ENCODE measurements at regions not wholly inside any gene's neighbourhood (a gene's known extent, or its start where the extent isn't known, plus 50 kb on each side); places are given as distances from the start of the nearest gene placed in this dataset.

DNA sequence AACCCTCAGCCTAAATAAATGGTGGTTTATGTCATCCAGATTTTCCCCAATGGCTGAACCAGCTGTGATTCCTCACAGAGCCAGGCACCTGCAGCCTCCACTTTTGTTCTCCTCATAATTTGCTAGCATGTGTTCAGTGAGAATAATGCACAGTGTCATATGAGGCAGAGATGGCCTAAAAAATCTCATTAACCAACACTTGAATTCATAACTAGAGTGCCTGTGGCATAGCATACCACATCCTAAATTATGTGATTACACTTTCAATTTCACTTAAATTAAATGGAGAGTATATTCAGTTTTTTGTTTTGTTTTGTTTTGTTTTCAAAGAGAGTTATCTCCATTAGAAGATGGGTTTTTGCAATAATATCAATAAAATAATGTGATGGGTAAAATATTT is 488.0 kb downstream of the CBLN2 start:
- no peak for DNase-seq

DNA sequence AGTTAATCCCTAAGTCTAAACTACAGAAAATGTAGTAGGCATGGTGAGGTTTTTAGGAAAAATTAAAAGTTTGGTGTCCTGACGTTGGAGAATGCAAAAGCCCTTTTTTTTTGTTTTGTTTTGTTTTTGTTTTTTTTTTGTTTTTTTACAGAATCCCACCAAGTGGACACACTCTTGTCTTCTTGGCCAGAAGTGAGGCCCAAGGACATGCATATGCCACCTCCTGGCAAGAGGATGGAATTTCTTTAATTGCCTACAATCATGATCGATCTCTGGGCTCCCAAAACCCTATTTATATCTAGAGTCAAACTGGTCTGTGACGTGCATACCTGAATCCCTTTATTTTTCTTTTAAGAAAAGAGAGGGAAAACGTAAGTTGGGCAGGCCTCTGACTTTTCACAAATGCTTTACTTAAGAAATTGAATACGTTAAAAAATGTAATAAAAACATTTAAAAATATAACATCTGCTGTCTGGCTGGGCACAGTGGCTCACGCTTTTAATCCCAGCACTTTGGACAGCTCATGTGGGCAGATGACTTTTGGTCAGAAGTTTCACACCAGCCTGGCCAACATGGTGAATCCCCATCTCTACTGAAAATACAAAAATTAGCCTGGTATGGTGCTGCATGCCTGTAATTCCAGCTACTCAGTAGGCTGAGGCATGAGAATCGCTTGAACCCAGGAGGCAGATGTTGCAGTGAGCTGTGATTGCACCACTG is 502.7 kb downstream of the CBLN2 start:
- DNase-seq, result no peak

DNA sequence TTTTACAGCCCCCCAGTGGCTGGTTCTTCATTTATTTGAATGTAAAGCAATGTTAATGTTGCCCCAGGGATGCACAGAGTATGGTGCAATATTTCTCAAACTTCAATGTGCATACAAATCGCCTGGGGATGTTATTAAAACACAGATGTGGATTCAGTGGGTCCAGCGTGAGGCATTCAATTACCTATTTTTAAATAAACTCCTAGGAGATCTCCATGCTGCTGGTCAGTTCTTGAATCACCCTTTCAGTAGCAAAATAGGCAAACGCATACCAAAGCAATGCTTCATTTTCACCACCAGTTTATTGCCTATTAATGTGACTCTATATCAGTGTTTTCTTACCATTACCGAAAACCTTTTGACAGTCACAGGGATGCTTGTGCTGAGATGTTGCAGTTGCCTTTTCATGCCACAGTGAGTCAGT is 530.7 kb downstream of the CBLN2 start:
- no peak for DNase-seq

DNA sequence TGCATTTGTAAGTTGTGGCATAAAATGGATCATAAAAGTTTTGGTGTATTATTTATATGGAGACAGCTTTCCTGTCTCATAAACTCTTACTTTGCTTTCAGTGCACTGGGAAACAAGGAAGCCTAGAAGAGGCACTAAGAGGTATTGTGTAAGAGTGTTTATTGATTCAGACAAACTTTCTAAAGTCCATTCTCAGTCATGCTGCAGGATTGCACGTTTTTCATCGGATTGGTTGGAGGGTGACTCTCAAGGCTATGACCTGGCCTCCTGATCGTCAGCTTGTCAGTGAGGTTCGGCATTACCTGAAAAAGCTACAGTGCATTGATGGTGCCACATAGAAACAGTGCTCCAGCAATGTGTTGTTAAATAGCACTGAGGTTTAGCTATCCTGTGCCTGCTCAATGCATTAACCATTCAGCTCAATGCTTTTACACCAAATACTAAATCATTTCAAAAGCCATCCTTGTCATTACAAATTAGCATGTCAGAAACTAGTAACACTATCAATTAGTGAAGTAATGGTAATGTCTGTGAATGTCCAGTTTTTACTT is 545.5 kb downstream of the CBLN2 start:
- DNase-seq, result no peak

DNA sequence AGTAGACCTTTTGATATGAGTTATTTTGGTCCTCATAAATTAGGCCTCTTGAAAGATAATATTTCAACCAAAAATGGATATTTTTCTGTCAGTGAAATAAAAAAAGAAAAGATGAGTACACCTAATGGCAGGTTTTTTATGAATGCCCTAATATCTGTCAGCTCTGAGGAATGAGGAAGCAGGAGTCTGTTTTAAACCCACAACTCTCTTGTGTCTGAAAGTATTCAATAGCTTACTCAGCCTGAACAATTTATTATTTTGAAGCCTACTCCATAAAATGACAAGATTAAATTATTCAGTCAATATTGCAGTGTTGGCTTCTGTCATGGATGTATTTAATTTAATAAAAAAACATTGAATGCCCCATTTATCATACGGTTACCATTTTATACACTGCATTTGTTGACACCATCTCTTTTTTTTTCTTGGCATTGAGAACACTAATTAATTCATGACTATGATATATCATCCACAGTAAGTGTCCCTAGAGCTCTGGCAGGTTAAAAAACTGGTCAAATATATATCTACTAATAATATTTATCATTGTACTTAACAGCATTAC is 548.2 kb downstream of the CBLN2 start:
- DNase-seq, result no peak

DNA sequence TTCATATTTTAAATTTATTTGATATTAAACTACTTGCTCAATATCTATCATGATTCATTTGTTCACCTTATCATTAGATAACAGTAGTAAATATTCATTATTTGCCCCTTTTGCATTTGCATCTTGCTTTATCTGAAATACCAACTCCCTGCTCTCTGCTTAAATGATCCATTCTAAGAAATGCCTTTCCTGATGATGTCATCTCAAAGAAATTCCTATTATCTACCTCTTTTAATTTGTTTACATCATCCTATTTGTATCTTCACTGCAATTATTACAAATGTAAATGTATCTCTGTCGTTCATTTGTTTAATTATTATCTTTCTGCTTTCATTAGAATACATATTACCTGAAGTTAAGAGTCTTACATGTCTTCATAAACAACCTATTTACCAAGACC is 549.9 kb downstream of the CBLN2 start:
- DNase-seq, result no peak

DNA sequence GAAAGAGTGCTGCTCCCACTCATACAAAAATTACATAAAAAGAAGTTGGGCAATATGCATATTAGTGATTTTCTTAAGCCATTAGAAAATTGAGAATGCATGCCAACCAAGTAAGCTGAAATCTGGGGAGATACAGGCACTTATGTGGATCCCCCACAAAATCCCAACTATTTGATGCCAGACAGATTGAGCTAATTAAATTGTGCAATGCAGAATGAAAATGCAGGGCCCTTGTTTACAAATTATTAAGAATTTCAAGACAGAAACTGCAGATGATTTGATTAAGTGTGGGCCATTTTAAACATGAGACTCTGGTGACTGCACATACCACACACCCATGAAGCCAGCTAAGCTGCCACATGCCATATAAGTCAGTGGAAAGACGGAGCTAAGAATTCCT is 554.5 kb downstream of the CBLN2 start:
- no peak for DNase-seq

DNA sequence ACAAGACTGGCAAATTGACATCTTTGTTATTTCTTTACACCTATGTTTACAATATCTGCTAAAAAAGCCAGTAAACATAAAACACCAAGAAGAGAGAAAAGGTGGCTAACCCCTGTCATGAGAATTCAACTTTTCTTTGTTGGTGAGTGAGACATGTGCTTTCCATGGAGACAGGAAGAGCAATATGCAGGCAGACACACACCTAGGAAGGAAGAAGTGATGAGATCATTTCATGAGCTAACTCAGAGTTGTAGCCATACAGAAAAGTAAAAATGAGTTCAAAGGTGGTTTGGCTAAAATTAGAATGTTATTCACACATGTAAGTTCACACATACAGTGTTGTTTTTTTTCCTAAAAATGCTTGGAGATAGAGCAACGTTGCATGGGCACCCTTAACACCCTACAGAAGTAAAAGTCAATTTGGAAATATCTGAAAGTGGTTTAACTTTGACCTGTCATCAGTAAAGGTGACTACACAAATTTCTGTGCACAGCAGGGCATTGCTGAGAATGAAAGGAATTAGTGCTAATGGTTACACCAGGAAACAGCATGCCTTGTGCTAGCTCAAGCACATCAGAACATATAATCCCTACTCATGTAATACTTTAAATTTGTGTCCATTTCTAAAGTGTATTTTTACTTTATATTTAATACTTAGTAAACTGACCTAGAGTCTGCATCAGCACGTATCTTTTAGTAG is 557.6 kb downstream of the CBLN2 start:
- DNase-seq, result no peak

DNA sequence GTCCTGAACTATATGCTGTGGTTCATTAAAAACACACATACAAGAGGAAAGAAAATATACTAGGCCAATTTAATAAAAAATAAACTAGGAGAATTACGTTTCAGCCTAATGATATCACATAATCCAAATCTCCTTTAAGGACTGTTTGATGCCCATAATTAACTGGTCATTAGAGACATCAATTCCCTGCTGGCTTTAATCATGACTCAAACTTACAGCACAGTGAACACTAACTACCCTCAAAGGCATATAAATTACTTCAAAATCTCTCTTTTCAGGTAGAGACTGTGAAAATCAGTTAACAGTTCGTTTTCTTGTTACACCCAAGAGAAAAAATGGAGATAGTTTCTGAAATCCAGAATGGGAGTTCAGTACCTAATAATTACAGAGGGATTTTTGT is 567.4 kb downstream of the CBLN2 start:
- no peak for DNase-seq

DNA sequence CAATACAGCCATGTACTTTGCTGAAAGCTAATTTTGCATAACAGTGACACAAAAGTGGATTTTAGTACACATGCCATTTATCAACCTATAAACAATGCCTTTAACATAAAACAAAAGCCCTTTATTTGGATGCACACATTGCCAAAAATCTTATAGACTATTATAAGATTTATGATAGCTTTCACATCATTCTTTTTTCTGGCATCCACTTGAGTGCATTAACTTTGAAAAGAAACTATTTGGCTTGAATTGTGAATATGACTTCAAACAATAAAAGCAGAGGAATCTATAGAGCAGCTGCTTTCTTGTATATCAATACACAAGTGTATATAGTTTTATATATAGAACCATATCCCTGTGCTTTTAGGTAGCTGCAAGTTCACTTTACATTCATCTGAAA is 577.4 kb downstream of the CBLN2 start:
- DNase-seq, result no peak

DNA sequence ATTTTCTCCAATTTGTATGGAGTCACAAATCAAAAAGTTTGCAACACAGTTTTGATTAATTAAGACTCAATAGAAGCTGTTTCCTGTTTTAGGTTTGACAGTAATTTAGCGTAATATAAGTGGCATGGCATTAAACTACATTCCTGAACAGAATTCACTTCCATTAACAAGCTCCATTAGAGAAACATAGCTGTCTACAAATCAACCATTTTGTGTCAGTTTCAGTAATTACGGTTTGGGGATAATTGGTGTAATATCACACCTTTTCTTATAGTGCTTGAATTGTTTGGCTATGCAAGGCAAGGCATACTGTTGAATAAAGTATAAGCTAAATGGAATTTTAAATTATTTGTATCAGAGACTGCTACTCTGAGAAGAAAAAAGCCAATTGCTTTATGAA is 585.5 kb downstream of the CBLN2 start:
- DNase-seq, result no peak

DNA sequence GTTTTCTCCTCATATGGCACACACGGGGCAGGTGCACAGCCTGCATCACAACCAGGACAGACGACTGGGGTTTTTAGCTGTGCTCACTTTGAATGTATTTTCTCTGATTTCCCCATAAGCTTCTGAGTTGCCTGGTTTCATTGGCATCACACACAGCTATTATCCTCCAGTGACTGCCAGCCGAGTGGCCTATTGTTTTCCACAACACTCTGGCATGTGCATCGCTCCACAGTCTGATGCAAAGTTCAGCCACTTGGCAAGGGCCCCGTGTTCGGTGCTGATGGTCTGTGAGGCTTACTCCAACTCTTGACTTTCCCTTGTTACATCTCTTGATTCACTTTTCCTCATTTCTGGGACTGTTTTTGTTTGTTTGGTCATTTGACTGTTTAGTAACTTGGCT is 593.1 kb downstream of the CBLN2 start:
- DNase-seq, result no peak

DNA sequence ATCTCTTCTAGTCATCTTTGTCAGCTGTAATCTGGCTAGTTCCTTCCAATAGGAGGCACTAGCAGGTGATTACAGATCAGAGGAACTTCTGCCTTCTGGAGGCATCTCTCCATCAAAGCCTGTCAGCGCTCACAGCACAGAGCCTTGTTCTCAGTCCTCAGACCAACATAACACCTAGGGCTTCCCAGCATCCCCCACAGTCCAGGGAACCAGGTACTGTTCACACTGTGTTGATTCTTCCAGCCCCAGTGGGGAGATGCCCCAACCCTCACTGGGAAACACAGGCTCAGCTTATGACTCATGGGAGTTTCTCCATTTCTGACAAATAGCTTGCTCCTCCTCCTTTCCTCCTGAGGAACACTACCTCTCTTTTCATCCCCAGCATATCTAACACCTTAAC is 601.7 kb downstream of the CBLN2 start:
- DNase-seq, result no peak

DNA sequence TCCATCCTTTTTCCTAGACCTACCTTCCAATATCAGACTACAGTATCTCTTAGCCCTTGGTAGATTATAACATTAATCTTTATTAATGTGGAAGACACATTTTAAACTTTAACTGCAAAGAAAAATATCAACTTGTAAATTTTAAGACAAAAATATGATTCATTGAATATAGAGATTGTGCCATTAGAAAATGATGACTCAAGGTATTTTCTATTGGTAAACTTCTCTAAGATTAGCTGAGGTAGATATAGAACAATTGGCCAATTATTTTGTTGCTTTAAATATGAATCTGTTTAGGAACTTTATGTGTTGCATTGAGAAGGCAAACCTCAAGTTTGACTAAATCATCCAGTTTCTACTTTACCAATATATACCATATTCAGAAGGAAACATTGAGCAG is 604.7 kb downstream of the CBLN2 start:
- no peak for DNase-seq

DNA sequence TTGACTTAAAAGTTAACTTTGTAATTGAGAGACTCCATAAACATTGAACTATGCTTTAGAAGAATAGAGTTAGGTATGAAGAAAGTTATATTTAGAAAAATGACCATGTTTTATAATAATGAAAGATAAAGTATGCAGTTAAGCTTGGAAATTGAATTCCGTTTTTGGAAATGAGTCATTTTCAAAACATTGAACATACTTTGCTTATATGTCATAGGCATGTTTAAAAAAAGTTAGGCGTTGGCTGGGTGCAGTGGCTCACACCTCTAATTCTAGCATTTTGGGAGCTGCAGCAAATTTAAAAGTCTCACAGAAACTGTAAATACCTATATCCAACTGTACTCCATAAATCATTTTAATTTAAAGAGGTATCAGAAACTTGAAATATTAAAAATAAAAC is 607.4 kb downstream of the CBLN2 start:
- DNase-seq, result no peak

DNA sequence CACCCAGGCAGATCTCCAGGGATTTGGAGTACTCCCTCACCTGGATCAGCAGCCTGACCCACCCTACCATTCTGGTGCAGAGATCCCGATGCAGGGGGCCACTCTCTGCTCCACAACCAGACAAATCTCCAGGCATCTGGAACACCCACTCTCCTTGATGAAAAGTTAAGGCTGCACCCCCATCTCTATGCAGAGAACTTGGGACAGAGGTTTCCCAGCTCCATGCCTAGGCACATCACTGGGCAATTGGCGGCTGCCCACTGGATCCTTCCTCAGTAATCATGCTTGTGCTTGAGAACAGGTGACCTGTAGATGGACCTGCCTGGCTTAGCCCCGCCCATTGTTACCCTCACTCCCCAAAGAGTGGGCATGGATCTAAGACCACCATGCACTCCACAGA is 624.9 kb downstream of the CBLN2 start:
- no peak for DNase-seq

DNA sequence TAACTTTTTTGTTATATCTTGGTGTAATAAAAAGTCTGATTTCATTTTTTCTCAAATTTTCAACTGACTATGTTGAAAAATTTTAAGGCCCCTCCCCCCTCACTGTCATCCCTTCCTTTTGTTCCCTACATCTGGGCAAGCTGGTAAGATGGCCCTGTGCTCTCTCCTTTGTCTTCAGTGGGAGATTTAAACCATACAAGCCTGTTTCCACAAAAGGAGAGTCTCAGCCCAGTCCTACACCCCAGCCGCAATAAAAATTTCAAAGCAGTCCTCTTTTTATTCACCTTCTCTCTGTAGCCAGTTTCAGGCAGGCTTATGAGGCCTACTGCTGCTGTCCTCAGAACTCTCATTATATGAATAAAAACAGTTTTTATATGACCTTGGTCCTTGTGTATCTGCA is 630.5 kb downstream of the CBLN2 start:
- DNase-seq, result no peak

DNA sequence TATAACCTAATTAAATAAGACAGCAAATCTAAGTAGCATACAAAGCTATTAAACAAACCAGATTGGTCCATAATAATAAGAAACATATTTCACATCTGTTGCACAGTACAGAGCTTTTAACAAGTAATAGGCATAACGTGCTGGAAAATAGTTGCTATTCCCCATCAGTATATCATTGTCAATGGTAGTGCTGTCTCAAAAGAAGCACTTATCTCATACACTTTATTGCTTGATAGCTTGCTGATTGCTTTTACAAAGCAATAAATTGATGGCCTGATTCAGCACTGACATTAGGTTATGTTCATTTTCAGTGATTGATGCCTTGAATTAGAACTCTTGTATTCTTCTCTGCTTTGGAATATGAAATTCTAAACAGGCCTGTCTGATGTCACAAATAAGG is 641.7 kb downstream of the CBLN2 start:
- DNase-seq, result no peak

DNA sequence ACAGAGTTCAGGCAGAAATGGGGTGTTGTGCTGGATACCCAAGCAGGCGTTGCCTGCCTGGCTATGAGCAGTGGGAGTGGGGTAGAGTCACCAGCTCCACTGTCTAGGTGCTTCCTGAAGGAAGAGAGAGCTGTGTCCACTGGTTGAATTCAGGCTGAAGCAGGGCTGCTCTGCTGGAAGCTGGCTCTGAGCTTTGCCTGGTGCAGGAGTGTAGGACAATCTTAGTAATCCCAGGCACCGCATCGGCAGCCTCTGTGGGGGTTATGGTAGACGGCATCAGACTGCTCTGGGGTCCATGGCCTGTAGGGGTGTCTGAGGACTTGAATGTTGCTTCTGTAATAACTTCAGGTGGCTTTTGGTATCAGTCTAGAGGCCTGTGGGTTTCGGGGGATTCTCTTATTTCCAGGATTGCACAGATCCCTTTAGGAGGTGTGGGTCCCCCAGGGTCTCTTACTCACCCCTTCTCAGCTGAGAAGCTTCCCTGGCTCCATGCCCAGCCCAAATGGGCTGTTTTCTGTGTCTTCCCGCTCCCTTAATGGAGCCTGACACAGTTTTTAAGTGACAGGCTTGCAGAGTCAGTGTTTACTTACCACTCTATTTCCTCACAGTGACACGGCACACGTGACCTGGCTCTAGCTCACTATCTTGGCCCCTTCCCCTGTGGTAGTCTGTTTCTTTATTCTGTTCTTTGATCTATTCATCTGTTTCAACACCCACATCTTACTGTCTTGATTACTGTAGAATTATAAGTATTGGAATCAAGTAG is 644.3 kb downstream of the CBLN2 start:
- no peak for DNase-seq

DNA sequence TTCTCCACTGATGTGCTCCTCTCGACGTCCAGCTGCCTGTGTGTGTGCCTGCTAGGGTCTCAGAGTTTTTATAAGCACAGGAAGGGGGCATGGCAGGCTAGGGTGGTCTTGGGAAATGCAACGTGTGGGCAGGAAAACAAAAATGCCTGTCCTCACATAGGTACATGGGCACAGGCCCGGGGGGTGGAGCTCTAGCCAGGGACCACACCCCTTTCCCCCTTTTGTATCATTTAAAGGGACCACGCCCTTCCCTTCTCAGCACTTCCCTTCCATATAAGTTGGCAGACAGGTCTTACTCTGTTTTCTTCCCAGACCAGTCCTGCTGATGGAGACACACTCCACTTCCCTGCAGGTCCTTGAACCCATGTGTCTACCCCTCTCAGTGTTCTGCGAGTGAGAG is 645.0 kb downstream of the CBLN2 start:
- no peak for DNase-seq

DNA sequence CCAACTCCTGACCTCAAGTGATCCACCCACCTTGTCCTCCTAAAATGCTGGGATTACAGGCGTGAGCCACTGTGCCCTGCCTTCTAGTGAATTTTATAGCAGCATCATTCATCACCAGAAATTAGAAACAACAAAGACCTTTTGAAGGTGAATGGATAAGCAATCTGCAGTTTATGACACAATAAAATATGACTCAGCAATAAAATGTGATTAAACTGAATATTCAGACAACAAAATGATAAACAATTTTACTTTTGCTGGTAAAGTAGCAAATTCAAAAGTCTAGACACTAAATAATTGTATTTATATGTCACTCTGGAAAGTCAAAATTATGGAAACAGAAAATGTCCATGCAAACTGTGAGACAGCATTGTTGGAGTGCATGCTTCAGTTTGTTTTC is 656.6 kb downstream of the CBLN2 start:
- DNase-seq, result no peak

DNA sequence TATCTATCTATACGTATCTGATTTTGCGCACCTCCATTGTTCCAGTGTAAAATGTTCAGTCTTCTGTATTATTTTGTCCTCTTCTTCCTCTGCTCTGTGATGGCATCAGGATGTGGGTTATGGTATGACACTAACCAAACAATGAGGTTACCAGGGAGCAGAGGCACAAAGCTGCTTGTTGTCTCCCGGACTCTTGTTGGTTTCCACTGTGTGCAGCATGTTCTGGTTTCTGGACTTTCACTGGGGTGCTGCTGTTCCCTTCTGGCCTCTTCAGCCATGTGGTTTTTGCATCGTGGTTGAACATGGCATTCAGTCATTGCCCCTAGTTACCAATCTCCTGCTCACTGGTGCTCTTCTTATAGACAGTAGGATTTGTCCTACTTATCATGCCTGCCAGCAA is 665.9 kb downstream of the CBLN2 start:
- no peak for DNase-seq

DNA sequence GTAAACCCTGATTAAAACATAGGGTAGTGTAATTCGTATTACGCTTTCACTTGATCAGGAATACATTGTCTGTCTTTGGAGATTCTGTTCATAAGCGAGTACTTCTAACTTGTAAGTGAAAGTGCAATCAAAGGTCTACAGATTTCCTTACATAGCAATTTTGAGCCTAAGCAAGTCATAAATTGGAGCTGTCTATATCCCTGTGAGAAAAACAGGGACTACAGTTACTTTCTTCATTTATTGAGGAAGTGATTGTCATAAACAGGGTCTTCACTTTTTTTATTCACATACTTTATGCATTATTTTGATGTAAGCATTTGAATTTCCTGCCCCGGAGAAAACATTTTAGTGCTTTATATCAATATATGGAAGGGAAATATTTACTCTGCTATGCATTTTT is 670.4 kb downstream of the CBLN2 start:
- DNase-seq, result no peak

DNA sequence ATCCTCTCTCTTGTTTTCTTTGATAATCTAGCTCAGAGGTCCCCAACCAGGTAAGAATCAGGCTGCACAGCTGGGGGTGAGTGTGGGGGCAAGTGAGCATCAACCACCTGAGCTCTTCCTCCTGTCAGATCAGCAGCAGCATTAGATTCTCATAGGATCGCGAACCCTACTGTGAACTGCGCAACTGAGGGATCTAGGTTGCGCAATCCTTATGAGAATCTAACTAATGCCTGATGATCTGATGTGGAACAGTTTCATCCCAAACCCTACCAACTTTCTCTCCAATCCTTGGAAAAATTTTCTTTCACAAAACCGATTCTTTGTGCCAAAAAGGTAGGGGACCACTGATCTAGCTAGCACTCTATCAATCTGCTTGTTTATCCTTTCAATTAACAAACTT is 678.3 kb downstream of the CBLN2 start:
- DNase-seq, result no peak
